ENCODE measurements at regions not wholly inside any gene's neighbourhood (a gene's known extent, or its start where the extent isn't known, plus 50 kb on each side); places are given as distances from the start of the nearest gene placed in this dataset.

- ChIA-PET POLR2A (no interaction called here), CTCF (interaction anchor here (1.5 kb wide), 1 partner anchor 9 kb away, joined by 3 read pairs; no protein-coding TSS in a partner anchor)
- no peak for ATAC-seq
- Mint-ChIP-seq H3K4me1 (no peaks in the 10 kb centered on the region), H3K36me3 (ENCODE audit: low read depth) (no peaks in the 10 kb centered on the region), H3K9me3 (ENCODE audit: low read depth) (no peaks in the 10 kb centered on the region), H3K4me3 (no peak overlapping the region), H3K27me3 (peaks cover 2% of the 10 kb centered on the region), H3K27ac (no peak overlapping the region)
- intact Hi-C loops (cut with DNase I, micrococcal nuclease) = no loop called here
- DNase-seq = no peak
Observed at GRCh38 chr6:11486959-11487358, 50.6 kb upstream of the TMEM170B start.

DNA sequence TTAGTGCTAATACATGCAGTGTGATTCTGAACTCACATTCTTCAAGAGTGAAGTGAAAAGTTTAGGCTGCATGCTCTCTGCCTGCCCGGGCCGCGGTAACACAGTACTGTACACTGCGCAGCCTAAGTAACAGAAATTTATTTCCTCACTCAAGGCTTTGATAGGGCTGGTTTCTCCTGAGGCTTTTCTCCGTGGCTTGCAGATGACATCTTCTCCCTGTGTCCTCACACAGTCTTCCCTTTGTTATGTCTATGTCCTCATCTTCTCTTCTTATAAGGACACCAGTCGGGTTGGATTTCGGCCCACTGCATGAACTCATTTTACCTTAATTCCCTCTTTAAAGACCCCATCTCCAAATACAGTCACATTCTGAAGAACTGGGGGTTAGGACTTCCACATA, 51.1 kb upstream of the TMEM170B start:
- DNase-seq (no peak), ATAC-seq (no peak)
- Mint-ChIP-seq H3K27ac (no peak overlapping the region), H3K27me3 (peaks cover 2% of the 10 kb centered on the region), H3K4me1 (no peaks in the 10 kb centered on the region), H3K9me3 (ENCODE audit: low read depth) (no peaks in the 10 kb centered on the region), H3K4me3 (no peak overlapping the region), H3K36me3 (ENCODE audit: low read depth) (no peaks in the 10 kb centered on the region)
- intact Hi-C loops (cut with DNase I, micrococcal nuclease) = no loop called here
- ChIA-PET POLR2A (no interaction called here), CTCF (no interaction called here)

DNA sequence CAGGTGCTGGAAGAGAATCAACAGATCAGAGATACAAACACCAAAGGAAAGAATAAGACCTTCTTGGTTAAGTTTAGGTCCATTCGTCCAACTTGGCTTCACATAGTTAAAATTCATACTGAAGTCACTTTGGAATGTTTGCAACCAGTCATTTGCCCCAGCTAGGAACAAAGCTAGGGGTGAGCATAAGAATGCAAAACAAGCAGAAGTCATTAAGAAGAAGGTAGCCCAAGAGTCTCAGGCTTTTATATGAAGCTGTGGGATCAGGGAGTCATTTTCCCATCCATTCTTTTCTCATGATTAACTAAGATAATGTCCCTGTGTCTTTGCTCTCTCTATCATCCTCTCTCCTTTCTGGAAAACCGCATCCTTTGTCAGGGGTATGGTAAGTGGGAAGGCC, 51.5 kb upstream of the TMEM170B start:
- ChIA-PET CTCF (interaction anchor here (1.5 kb wide), 1 partner anchor 9 kb away, joined by 7 read pairs; no protein-coding TSS in a partner anchor), POLR2A (no interaction called here)
- H3K36me3 Mint-ChIP-seq (ENCODE audit: low read depth) = no peaks in the 10 kb centered on the region
- no peaks in the 10 kb centered on the region for H3K9me3 Mint-ChIP-seq (ENCODE audit: low read depth)
- no peak overlapping the region for H3K4me3 Mint-ChIP-seq
- DNase-seq (no peak), ATAC-seq (no peak)
- intact Hi-C loops (cut with DNase I, micrococcal nuclease) = no loop called here
- H3K4me1 Mint-ChIP-seq = no peaks in the 10 kb centered on the region
- peaks cover 2% of the 10 kb centered on the region for H3K27me3 Mint-ChIP-seq
- no peak overlapping the region for H3K27ac Mint-ChIP-seq

GRCh38 chr6:11485271-11485670, 52.3 kb upstream of the TMEM170B start:
- ATAC-seq = no peak
- Mint-ChIP-seq H3K4me3 (no peak overlapping the region), H3K4me1 (no peaks in the 10 kb centered on the region), H3K27ac (no peak overlapping the region), H3K36me3 (ENCODE audit: low read depth) (no peaks in the 10 kb centered on the region), H3K27me3 (peaks cover 2% of the 10 kb centered on the region), H3K9me3 (ENCODE audit: low read depth) (no peaks in the 10 kb centered on the region)
- intact Hi-C loops (cut with DNase I, micrococcal nuclease) = no loop called here
- CTCF ChIA-PET = interaction anchor here (1.0 to 1.5 kb wide), 3 partner anchors 10 to 313 kb away, joined by 3 to 7 read pairs (median 5); no protein-coding TSS in a partner anchor
- POLR2A ChIA-PET = no interaction called here
- DNase-seq = no peak

GRCh38 chr6:11484441-11484840, 53.1 kb upstream of the TMEM170B start:
- ChIA-PET CTCF (interaction anchor here (0.8 to 1.3 kb wide), 3 partner anchors 12 to 341 kb away, joined by 3 to 5 read pairs (median 3); no protein-coding TSS in a partner anchor), POLR2A (no interaction called here)
- ATAC-seq = no peak
- Mint-ChIP-seq H3K27me3 (peaks cover 2% of the 10 kb centered on the region), H3K4me3 (no peak overlapping the region), H3K36me3 (ENCODE audit: low read depth) (no peaks in the 10 kb centered on the region), H3K27ac (no peak overlapping the region), H3K4me1 (no peaks in the 10 kb centered on the region), H3K9me3 (ENCODE audit: low read depth) (no peaks in the 10 kb centered on the region)
- intact Hi-C loops (cut with DNase I, micrococcal nuclease) = no loop called here
- DNase-seq = no peak

DNA sequence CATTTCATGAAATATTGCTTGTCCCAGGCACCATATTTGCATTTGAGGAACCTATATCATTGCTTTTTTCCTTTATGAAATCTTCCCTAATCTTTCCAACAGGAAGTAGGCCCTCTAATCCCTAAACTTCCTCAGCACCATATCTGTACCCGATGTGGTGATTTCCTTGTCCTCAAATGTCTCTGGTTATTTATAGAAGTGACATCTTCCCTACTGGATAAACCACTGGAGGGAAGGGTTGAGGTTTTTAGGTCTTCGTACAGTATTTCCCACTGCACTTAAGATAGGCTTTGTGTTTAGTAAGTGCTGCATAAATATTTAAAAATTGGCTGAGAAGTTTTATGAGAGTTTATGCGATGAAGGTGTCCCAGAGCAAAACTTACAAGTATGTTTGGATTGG, 54.9 kb upstream of the TMEM170B start:
- Mint-ChIP-seq H3K27me3 (no peaks in the 10 kb centered on the region), H3K36me3 (ENCODE audit: low read depth) (no peaks in the 10 kb centered on the region), H3K4me1 (no peaks in the 10 kb centered on the region), H3K4me3 (no peak overlapping the region), H3K27ac (no peak overlapping the region), H3K9me3 (ENCODE audit: low read depth) (no peaks in the 10 kb centered on the region)
- POLR2A ChIA-PET = no interaction called here
- intact Hi-C loops (cut with DNase I, micrococcal nuclease) = no loop called here
- CTCF ChIA-PET = no interaction called here
- DNase-seq (no peak), ATAC-seq (no peak)

DNA sequence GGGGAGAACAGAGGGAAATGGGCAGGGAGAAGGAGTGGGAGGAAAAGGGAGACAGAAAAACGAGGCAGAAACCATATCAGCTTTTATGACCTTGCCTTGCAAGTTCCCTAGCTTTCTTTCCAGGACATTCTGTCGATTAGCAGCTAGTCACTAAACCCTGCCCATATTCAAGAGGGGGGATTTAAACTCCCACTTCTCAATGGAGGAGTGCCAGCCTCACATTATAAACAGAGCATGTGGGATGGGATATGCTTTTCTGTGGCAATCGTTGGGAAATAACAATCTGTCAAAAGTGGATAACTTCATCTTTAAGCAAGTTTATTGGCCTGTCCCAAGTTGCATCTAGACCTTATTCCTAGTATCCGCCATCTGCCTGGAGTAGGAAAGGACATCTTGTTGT, 57.0 kb upstream of the TMEM170B start:
- Mint-ChIP-seq H3K27ac (no peak overlapping the region), H3K4me3 (no peak overlapping the region), H3K9me3 (ENCODE audit: low read depth) (no peaks in the 10 kb centered on the region), H3K27me3 (peaks cover 6% of the 10 kb centered on the region), H3K36me3 (ENCODE audit: low read depth) (no peaks in the 10 kb centered on the region), H3K4me1 (no peaks in the 10 kb centered on the region)
- intact Hi-C loops (cut with DNase I, micrococcal nuclease) = no loop called here
- POLR2A ChIA-PET = no interaction called here
- DNase-seq (no peak), ATAC-seq (no peak)
- CTCF ChIA-PET = interaction anchor here (0.6 to 3.6 kb wide), 3 partner anchors 8 to 975 kb away, joined by 4 to 10 read pairs (median 5); no protein-coding TSS in a partner anchor

GRCh38 chr6:11479296-11479695, 58.3 kb upstream of the TMEM170B start:
- no peaks in the 10 kb centered on the region for H3K9me3 Mint-ChIP-seq (ENCODE audit: low read depth)
- POLR2A ChIA-PET = no interaction called here
- peaks cover 6% of the 10 kb centered on the region for H3K27me3 Mint-ChIP-seq
- ATAC-seq (no peak), DNase-seq (no peak)
- H3K36me3 Mint-ChIP-seq (ENCODE audit: low read depth) = no peaks in the 10 kb centered on the region
- intact Hi-C loops (cut with DNase I, micrococcal nuclease) = no loop called here
- CTCF ChIA-PET = interaction anchor here (0.7 to 3.6 kb wide), 4 partner anchors 10 to 39 kb away, joined by 3 to 10 read pairs (median 4); no protein-coding TSS in a partner anchor
- H3K4me1 Mint-ChIP-seq = no peaks in the 10 kb centered on the region
- no peak overlapping the region for H3K27ac Mint-ChIP-seq
- H3K4me3 Mint-ChIP-seq = no peak overlapping the region

DNA sequence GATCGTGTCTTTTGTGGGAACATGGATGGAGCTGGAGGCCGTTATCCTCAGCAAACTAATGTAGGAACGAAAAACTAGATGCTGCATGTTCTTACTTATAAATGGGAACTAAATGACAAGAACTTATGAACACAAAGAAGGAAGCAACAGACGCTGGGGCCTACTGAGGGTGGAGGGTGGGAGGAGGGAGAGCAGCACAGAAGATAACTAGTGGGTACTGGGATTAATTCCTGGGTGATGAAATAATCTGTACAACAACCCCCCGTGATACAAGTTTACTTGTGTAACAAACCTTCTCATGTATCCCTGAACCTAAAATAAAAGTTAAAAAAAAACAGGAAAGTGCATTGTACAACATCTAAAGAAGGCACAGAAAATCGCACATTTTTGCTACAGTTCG, 59.0 kb upstream of the TMEM170B start:
- Mint-ChIP-seq H3K36me3 (ENCODE audit: low read depth) (no peaks in the 10 kb centered on the region), H3K9me3 (ENCODE audit: low read depth) (no peaks in the 10 kb centered on the region), H3K4me3 (no peak overlapping the region), H3K4me1 (no peaks in the 10 kb centered on the region), H3K27me3 (peaks cover 6% of the 10 kb centered on the region), H3K27ac (no peak overlapping the region)
- DNase-seq (no peak), ATAC-seq (no peak)
- ChIA-PET CTCF (interaction anchor here (1.4 to 3.6 kb wide), 2 partner anchors 18 to 310 kb away, joined by 3 to 10 read pairs; no protein-coding TSS in a partner anchor), POLR2A (no interaction called here)
- intact Hi-C loops (cut with DNase I, micrococcal nuclease) = no loop called here

DNA sequence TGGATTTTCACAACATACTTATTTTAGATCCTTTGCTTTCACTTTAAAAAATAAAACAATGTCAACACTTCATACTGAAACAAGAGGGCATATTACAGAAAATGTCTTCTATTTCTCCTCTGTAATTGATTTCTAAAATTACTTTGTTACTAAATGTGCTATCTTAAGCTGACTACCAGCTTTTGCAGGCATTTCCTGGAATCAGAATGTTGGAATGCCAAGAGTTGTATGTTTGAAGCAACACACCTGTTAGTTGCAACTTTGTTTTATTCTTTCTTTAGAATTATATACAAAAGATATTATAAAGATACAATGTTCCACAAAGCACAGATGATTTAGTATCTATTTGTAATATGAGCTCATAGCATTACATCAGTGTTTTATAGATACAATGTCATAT, 62.5 kb upstream of the TMEM170B start:
- POLR2A ChIA-PET = no interaction called here
- H3K4me1 Mint-ChIP-seq = no peaks in the 10 kb centered on the region
- DNase-seq = no peak
- peaks cover 6% of the 10 kb centered on the region for H3K27me3 Mint-ChIP-seq
- no peak overlapping the region for H3K27ac Mint-ChIP-seq
- no peaks in the 10 kb centered on the region for H3K9me3 Mint-ChIP-seq (ENCODE audit: low read depth)
- intact Hi-C loops (cut with DNase I, micrococcal nuclease) = no loop called here
- CTCF ChIA-PET = interaction anchor here (0.9 kb wide), 1 partner anchor 21 kb away, joined by 3 read pairs; no protein-coding TSS in a partner anchor
- no peaks in the 10 kb centered on the region for H3K36me3 Mint-ChIP-seq (ENCODE audit: low read depth)
- no peak overlapping the region for H3K4me3 Mint-ChIP-seq
- no peak for ATAC-seq

- Mint-ChIP-seq H3K36me3 (ENCODE audit: low read depth) (no peaks in the 10 kb centered on the region), H3K27ac (no peak overlapping the region), H3K4me1 (no peaks in the 10 kb centered on the region), H3K9me3 (ENCODE audit: low read depth) (no peaks in the 10 kb centered on the region), H3K4me3 (no peak overlapping the region), H3K27me3 (peaks cover 6% of the 10 kb centered on the region)
- ATAC-seq (no peak), DNase-seq (no peak)
- POLR2A ChIA-PET = no interaction called here
- intact Hi-C loops (cut with DNase I, micrococcal nuclease) = no loop called here
- CTCF ChIA-PET = no interaction called here
Observed at GRCh38 chr6:11473008-11473740, 64.4 kb upstream of the TMEM170B start.

GRCh38 chr6:11471261-11471660, 66.3 kb upstream of the TMEM170B start:
- CTCF ChIA-PET = no interaction called here
- intact Hi-C loops (cut with DNase I, micrococcal nuclease) = no loop called here
- ATAC-seq (no peak), DNase-seq (no peak)
- no peaks in the 10 kb centered on the region for H3K36me3 Mint-ChIP-seq (ENCODE audit: low read depth)
- H3K27ac Mint-ChIP-seq = no peak overlapping the region
- POLR2A ChIA-PET = no interaction called here
- H3K9me3 Mint-ChIP-seq (ENCODE audit: low read depth) = no peaks in the 10 kb centered on the region
- H3K27me3 Mint-ChIP-seq = peaks cover 4% of the 10 kb centered on the region
- H3K4me1 Mint-ChIP-seq = no peaks in the 10 kb centered on the region
- no peak overlapping the region for H3K4me3 Mint-ChIP-seq
